Endothelial cell (in vitro differentiated cells): ENCODE measurements at regions not wholly inside any gene's neighbourhood (a gene's known extent, or its start where the extent isn't known, plus 50 kb on each side); places are given as distances from the start of the nearest gene placed in this dataset.

Experiments
- DNase-seq: peaks from one replicate; pipeline ENCODE4 v3.0.0; 2021; ENCODE audit warnings: low spot score
- H3K27ac Mint-ChIP-seq: one replicate; pipeline ENCODE4 v1.8.0; 2021; ENCODE audit warnings: mixed read lengths, inconsistent platforms; ENCODE audit not compliant: unreplicated experiment
- H3K27me3 Mint-ChIP-seq: one replicate; pipeline ENCODE4 v1.8.0; 2021; ENCODE audit warnings: mild to moderate bottlenecking, moderate library complexity, mixed read lengths, inconsistent platforms; ENCODE audit not compliant: unreplicated experiment
- H3K36me3 Mint-ChIP-seq: one replicate; pipeline ENCODE4 v1.8.0; 2021; ENCODE audit warnings: mild to moderate bottlenecking, low read depth, mixed read lengths, inconsistent platforms; ENCODE audit not compliant: unreplicated experiment
- H3K4me1 Mint-ChIP-seq: one replicate; pipeline ENCODE4 v1.8.0; 2021; ENCODE audit warnings: mild to moderate bottlenecking, mixed read lengths, inconsistent platforms; ENCODE audit not compliant: unreplicated experiment
- H3K4me3 Mint-ChIP-seq: one replicate; pipeline ENCODE4 v1.8.0; 2021; ENCODE audit warnings: mild to moderate bottlenecking, mixed read lengths, inconsistent platforms; ENCODE audit not compliant: unreplicated experiment
- H3K9me3 Mint-ChIP-seq: one replicate; pipeline ENCODE4 v1.8.0; 2021; ENCODE audit warnings: mixed read lengths, inconsistent platforms; ENCODE audit not compliant: unreplicated experiment
- CTCF ChIP-seq: fragments of 200-600 bp; sonication (generic); IDR thresholded peaks from one replicate; pipeline ENCODE4 v1.5.0; 2021; ENCODE audit warnings: antibody characterized with exemption; ENCODE audit not compliant: unreplicated experiment

GRCh38 chr20:60970601-60971000 is 281.5 kb upstream of the CDH4 start:
- no peaks in the 10 kb centered on the region for H3K36me3 Mint-ChIP-seq
- no peaks in the 10 kb centered on the region for H3K9me3 Mint-ChIP-seq
- no peak overlapping the region for H3K4me3 Mint-ChIP-seq
- no peak for TF ChIP-seq CTCF
- peaks cover 8% of the 10 kb centered on the region for H3K27me3 Mint-ChIP-seq
- no peaks in the 10 kb centered on the region for H3K4me1 Mint-ChIP-seq
- no peak for DNase-seq
- no peak overlapping the region for H3K27ac Mint-ChIP-seq

- H3K36me3 Mint-ChIP-seq: no peaks in the 10 kb centered on the region
- H3K27me3 Mint-ChIP-seq: peaks cover 2% of the 10 kb centered on the region
- no peak overlapping the region for H3K4me3 Mint-ChIP-seq
- no peaks in the 10 kb centered on the region for H3K4me1 Mint-ChIP-seq
- no peaks in the 10 kb centered on the region for H3K9me3 Mint-ChIP-seq
- H3K27ac Mint-ChIP-seq: no peak overlapping the region
- no peak for TF ChIP-seq CTCF
- no peak for DNase-seq
These were observed 278.0 kb upstream of the CDH4 start for GRCh38 chr20:60974022-60974421.

GRCh38 chr20:60974441-60974945 is 277.6 kb upstream of the CDH4 start:
- no peak overlapping the region for H3K4me3 Mint-ChIP-seq
- TF ChIP-seq CTCF: no peak
- peaks cover 2% of the 10 kb centered on the region for H3K27me3 Mint-ChIP-seq
- H3K9me3 Mint-ChIP-seq: no peaks in the 10 kb centered on the region
- no peak for DNase-seq
- no peaks in the 10 kb centered on the region for H3K36me3 Mint-ChIP-seq
- H3K4me1 Mint-ChIP-seq: no peaks in the 10 kb centered on the region
- no peak overlapping the region for H3K27ac Mint-ChIP-seq

- H3K9me3 Mint-ChIP-seq: no peaks in the 10 kb centered on the region
- H3K36me3 Mint-ChIP-seq: no peaks in the 10 kb centered on the region
- no peak overlapping the region for H3K27ac Mint-ChIP-seq
- no peaks in the 10 kb centered on the region for H3K4me1 Mint-ChIP-seq
- no peak for DNase-seq
- no peak overlapping the region for H3K4me3 Mint-ChIP-seq
- TF ChIP-seq CTCF: no peak
- no peaks in the 10 kb centered on the region for H3K27me3 Mint-ChIP-seq
These were observed 275.9 kb upstream of the CDH4 start for GRCh38 chr20:60976139-60976538.

- Mint-ChIP-seq H3K4me1 (no peaks in the 10 kb centered on the region), H3K27ac (no peak overlapping the region), H3K4me3 (no peak overlapping the region), H3K36me3 (no peaks in the 10 kb centered on the region), H3K9me3 (no peaks in the 10 kb centered on the region), H3K27me3 (no peaks in the 10 kb centered on the region)
- DNase-seq: no peak
- no peak for TF ChIP-seq CTCF
These were observed 275.1 kb upstream of the CDH4 start for GRCh38 chr20:60976913-60977312.
